DND-41 (cell line): ENCODE measurements at regions not wholly inside any gene's neighbourhood (a gene's known extent, or its start where the extent isn't known, plus 50 kb on each side); places are given as distances from the start of the nearest gene placed in this dataset.

Experiments used
- CTCF ChIP-seq: IDR thresholded peaks from 2 replicates; pipeline ENCODE4 v1.5.1; 2012; ENCODE audit warnings: borderline replicate concordance, low read length, moderate library complexity, mild to moderate bottlenecking; ENCODE audit not compliant: poor library complexity, severe bottlenecking; ENCODE audit errors: extremely low read depth
- EZH2 ChIP-seq: IDR thresholded peaks from 3 replicates; pipeline ENCODE4 v1.6.1; 2012; ENCODE audit warnings: borderline replicate concordance, low read depth, mild to moderate bottlenecking, moderate library complexity, low read length, inconsistent platforms; ENCODE audit not compliant: severe bottlenecking

DNA sequence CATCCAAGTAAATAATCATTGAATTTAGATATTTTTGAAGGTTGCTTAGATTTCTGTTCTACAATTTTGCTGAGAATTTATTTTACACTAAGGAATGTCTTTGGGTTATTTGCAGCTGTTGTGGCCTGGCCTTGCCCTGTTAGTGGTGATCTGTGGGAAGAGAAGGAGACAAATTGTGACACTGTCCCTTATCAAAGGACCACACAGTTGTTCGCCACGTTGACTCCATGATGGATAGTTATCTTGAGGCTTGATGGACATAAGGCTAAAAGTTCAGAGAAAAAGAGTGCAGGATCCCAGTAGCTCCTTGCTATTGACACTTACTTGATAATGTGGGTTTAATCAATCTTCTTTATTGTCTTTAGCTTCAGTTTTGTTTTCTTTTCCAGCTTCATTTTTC lies 186.6 kb upstream of the MEF2C start:
- TF ChIP-seq CTCF (no peak), EZH2 (no peak)
